ENCODE measurements at regions not wholly inside any gene's neighbourhood (a gene's known extent, or its start where the extent isn't known, plus 50 kb on each side); places are given as distances from the start of the nearest gene placed in this dataset.

- Histone ChIP-seq H3K4me1 (replicated peaks) (no peaks in the 10 kb centered on the region), H3K4me3 (no peak overlapping the region), H3K9me3 (no peaks in the 10 kb centered on the region), H3K27ac (no peak overlapping the region), H3K36me3 (no peaks in the 10 kb centered on the region), H3K27me3 (replicated peaks; ENCODE audit: insufficient read depth) (peaks cover 2% of the 10 kb centered on the region)
- intact Hi-C loops (cut with DNase I), result no loop called here
- no peak for DNase-seq (ENCODE audit: low spot score)
- TF ChIP-seq POLR2A (IDR thresholded peaks at IDR 0.05) (no peak), POLR2AphosphoS5 (IDR thresholded peaks at IDR 0.05) (no peak)
- TF ChIP-seq, protein P1, sequence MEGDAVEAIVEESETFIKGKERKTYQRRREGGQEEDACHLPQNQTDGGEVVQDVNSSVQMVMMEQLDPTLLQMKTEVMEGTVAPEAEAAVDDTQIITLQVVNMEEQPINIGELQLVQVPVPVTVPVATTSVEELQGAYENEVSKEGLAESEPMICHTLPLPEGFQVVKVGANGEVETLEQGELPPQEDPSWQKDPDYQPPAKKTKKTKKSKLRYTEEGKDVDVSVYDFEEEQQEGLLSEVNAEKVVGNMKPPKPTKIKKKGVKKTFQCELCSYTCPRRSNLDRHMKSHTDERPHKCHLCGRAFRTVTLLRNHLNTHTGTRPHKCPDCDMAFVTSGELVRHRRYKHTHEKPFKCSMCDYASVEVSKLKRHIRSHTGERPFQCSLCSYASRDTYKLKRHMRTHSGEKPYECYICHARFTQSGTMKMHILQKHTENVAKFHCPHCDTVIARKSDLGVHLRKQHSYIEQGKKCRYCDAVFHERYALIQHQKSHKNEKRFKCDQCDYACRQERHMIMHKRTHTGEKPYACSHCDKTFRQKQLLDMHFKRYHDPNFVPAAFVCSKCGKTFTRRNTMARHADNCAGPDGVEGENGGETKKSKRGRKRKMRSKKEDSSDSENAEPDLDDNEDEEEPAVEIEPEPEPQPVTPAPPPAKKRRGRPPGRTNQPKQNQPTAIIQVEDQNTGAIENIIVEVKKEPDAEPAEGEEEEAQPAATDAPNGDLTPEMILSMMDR (IDR thresholded peaks at IDR 0.05), result no peak
- 47% methylated on average over 1 of the region's 1 CpG for WGBS
Observed at GRCh38 chr9:99374793-99375192, 152.7 kb downstream of the SEC61B start.

DNA sequence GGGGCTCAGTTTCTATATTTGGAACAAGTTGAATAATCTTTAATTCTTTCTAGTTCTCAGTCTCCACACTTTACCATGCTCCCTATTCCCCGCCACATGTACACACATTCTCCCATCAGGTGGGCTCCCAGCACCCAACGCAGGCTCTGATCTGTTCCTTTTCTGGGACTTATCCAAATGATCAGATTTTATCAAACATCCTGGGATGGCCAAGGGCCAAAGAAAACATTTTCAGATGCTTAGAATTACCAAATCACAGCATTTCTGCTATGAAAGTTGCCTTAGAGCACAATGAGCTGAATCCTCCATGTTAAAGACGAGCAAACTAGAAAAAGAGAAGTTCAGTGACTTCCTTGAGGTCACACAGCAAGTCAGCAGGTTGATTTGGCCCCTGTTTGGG lies 153.4 kb downstream of the SEC61B start:
- TF ChIP-seq POLR2AphosphoS5 (IDR thresholded peaks at IDR 0.05), result no peak
- no peak for TF ChIP-seq POLR2A (IDR thresholded peaks at IDR 0.05)
- TF ChIP-seq, protein P1 (IDR thresholded peaks at IDR 0.05), result no peak

DNA sequence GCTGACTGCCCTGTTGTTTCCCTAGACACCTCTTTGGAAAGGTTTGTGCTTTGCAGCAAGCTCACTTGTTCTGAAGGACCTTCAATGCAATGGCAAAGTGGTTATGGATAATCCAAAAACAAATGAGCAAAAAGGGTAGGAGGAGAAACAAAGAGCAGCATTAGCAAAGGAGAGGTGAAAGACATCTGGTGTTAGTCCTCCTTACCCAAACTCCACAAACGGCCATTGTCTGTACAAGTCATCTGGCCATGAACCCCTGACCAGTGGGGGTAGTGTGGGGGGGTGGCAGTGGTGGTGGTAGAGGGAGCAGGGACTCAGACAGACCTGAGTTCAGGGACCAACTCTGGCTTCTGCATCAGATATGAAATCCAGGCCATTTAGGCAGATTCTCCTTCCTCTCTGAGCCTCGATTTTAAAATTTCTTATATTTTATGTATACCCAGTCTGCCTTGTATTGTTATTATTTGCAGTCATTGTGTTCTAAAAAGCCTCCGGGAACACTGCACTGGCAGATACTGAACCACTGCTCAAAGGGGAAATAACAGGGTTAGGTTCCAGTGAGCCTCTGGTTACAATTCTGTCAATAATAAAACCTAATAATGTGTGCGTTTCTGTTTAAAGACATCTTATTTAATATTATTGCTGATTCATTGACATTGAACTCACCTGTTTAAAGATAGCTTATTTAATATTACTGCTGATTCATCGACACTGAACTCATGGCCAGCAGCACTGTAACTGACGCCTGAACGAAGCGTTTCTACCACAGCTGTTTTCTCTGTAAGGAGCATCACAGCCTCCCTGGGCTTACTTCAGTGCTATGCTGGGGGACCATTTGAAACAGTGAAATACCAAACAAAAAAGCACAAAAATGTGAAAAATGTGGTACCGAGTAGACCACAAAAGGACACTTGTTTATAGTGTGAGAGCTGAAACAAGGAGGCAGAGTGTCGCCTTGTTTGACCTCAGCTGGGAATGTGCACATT lies 156.0 kb downstream of the SEC61B start:
- intact Hi-C loops (cut with DNase I), result no loop called here
- DNase-seq (ENCODE audit: low spot score), result no peak
- WGBS, result 48% methylated on average over 10 of the region's 10 CpGs
- no peaks in the 10 kb centered on the region for H3K27me3 ChIP-seq (replicated peaks; ENCODE audit: insufficient read depth)
- no peaks in the 10 kb centered on the region for H3K4me1 ChIP-seq (replicated peaks)
- H3K27ac ChIP-seq, result no peak overlapping the region
- no peak overlapping the region for H3K4me3 ChIP-seq
- no peaks in the 10 kb centered on the region for H3K36me3 ChIP-seq
- no peaks in the 10 kb centered on the region for H3K9me3 ChIP-seq
- TF ChIP-seq, protein P1 (IDR thresholded peaks at IDR 0.05), result no peak
- no peak for TF ChIP-seq POLR2A (IDR thresholded peaks at IDR 0.05)
- no peak for TF ChIP-seq POLR2AphosphoS5 (IDR thresholded peaks at IDR 0.05)

More for the DNA sequence above, 153.4 kb downstream of the SEC61B start:
- H3K36me3 ChIP-seq, result no peaks in the 10 kb centered on the region
- no peaks in the 10 kb centered on the region for H3K27me3 ChIP-seq (replicated peaks; ENCODE audit: insufficient read depth)
- intact Hi-C loops (cut with DNase I), result no loop called here
- WGBS, result 46% methylated on average over 3 of the region's 3 CpGs
- no peaks in the 10 kb centered on the region for H3K4me1 ChIP-seq (replicated peaks)
- H3K9me3 ChIP-seq, result no peaks in the 10 kb centered on the region
- H3K4me3 ChIP-seq, result no peak overlapping the region
- DNase-seq (ENCODE audit: low spot score), result no peak
- no peak overlapping the region for H3K27ac ChIP-seq

DNA sequence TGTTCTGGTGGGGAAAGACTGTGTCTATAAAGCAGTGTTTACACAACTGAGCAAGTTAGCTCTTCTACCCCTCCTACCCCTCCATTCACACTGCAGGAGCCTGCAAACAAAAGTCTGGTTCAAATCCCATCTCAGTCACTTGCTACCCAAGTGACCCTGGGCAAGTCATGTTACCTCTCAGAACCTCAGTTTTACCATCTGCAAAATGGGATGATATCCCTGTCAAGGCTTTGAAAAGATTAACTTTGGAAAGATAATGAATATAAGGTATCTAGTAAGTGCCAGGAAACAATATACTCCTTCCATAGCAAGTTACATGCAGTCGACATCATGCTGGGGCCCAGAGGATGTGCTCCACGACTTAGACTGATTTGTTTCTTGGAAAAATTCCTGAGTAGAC lies 161.5 kb downstream of the SEC61B start:
- intact Hi-C loops (cut with DNase I), result no loop called here
- DNase-seq (ENCODE audit: low spot score), result no peak
- no peaks in the 10 kb centered on the region for H3K36me3 ChIP-seq
- TF ChIP-seq POLR2A (IDR thresholded peaks at IDR 0.05), result no peak
- TF ChIP-seq, protein P1 (IDR thresholded peaks at IDR 0.05), result no peak
- TF ChIP-seq POLR2AphosphoS5 (IDR thresholded peaks at IDR 0.05), result no peak
- no peaks in the 10 kb centered on the region for H3K4me1 ChIP-seq (replicated peaks)
- H3K27ac ChIP-seq, result no peak overlapping the region
- H3K9me3 ChIP-seq, result no peaks in the 10 kb centered on the region
- 43% methylated on average over 2 of the region's 2 CpGs for WGBS
- no peaks in the 10 kb centered on the region for H3K27me3 ChIP-seq (replicated peaks; ENCODE audit: insufficient read depth)
- no peak overlapping the region for H3K4me3 ChIP-seq

DNA sequence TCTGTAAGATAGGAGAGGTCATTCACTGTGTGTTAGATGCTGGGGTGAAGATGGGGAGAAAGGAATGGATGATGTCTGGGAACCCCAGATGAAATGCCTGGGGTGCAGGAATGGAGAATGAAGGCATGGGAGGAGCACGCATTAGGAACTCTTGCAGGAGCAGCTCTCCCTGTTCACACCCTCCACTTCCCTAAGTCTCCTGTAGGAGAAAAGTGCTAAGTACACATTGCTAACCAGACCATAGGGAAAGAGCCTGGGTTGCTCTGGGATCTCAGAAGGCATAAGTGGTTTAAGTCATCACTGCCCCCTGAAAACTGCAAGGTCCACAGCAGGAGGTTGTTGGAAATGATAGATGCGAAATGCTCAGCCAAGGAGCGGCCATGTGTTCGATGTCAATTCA lies 163.1 kb downstream of the SEC61B start:
- Histone ChIP-seq H3K36me3 (no peaks in the 10 kb centered on the region), H3K9me3 (no peaks in the 10 kb centered on the region), H3K27me3 (replicated peaks; ENCODE audit: insufficient read depth) (no peaks in the 10 kb centered on the region), H3K4me3 (no peak overlapping the region), H3K4me1 (replicated peaks) (no peaks in the 10 kb centered on the region), H3K27ac (no peak overlapping the region)
- TF ChIP-seq POLR2AphosphoS5 (IDR thresholded peaks at IDR 0.05) (no peak), POLR2A (IDR thresholded peaks at IDR 0.05) (no peak)
- TF ChIP-seq, protein P1 (IDR thresholded peaks at IDR 0.05), result no peak
- 96% methylated on average over 4 of the region's 4 CpGs for WGBS
- intact Hi-C loops (cut with DNase I), result no loop called here
- no peak for DNase-seq (ENCODE audit: low spot score)
